GM23338 (cell line): ENCODE measurements at regions not wholly inside any gene's neighbourhood (a gene's known extent, or its start where the extent isn't known, plus 50 kb on each side); places are given as distances from the start of the nearest gene placed in this dataset.
A peak's percentile ranks its signal among the peaks of the same experiment; 100 is the strongest.

Experiments
- ATAC-seq: fragments of 200-7000 bp; cut with Tn5 transposase; 3 replicates; pipeline ENCODE4 v1.9.1; 2020
- DNase-seq: peaks from one replicate; pipeline ENCODE4 v3.0.0-alpha.2; 2015; ENCODE audit warnings: low spot score
- H2AFZ ChIP-seq: fragments of 200-600 bp; sonication (generic); 2 replicates; pipeline ENCODE4 v1.8.0; 2016; ENCODE audit warnings: antibody characterized with exemption, mild to moderate bottlenecking, moderate library complexity
- H3F3A ChIP-seq: fragments of 200-600 bp; sonication (generic); replicated peaks from 2 replicates; pipeline ENCODE4 v1.8.0; 2017; ENCODE audit warnings: antibody characterized with exemption, mixed run types, low read depth
- H3K27ac ChIP-seq: fragments of 200-600 bp; sonication (generic); 2 replicates; pipeline ENCODE4 v1.6.1; 2016; ENCODE audit warnings: low read depth
- H3K27me3 ChIP-seq: fragments of 200-600 bp; sonication (generic); 2 replicates; pipeline ENCODE4 v1.8.0; 2016; ENCODE audit warnings: mild to moderate bottlenecking, mixed run types, moderate library complexity; ENCODE audit not compliant: insufficient read depth
- H3K36me3 ChIP-seq: fragments of 200-600 bp; sonication (generic); 2 replicates; pipeline ENCODE4 v1.8.0; 2016; ENCODE audit warnings: mild to moderate bottlenecking; ENCODE audit not compliant: insufficient read depth
- H3K4me1 ChIP-seq: fragments of 200-600 bp; sonication (generic); 2 replicates; pipeline ENCODE4 v1.8.0; 2016; ENCODE audit warnings: mild to moderate bottlenecking, moderate library complexity; ENCODE audit not compliant: insufficient read depth
- H3K4me2 ChIP-seq: fragments of 200-600 bp; sonication (generic); 2 replicates; pipeline ENCODE4 v1.7.1; 2017; ENCODE audit warnings: mixed run types
- H3K4me3 ChIP-seq: fragments of 200-600 bp; sonication (generic); 2 replicates; pipeline ENCODE4 v1.6.1; 2016; ENCODE audit warnings: mixed run types
- H3K79me2 ChIP-seq: fragments of 200-600 bp; sonication (generic); replicated peaks from 2 replicates; pipeline ENCODE4 v1.8.0; 2017; ENCODE audit warnings: mild to moderate bottlenecking; ENCODE audit not compliant: insufficient read depth
- H3K9me2 ChIP-seq: fragments of 200-600 bp; sonication (generic); 2 replicates; pipeline ENCODE4 v1.8.0; 2017; ENCODE audit not compliant: insufficient read depth
- H4K20me1 ChIP-seq: fragments of 200-600 bp; sonication (generic); replicated peaks from 2 replicates; pipeline ENCODE4 v1.8.0; 2017; ENCODE audit warnings: mild to moderate bottlenecking; ENCODE audit not compliant: insufficient read depth
- H3K27ac Mint-ChIP-seq: 2 replicates; pipeline ENCODE4 v1.8.0; 2020; ENCODE audit warnings: inconsistent platforms, mild to moderate bottlenecking, moderate library complexity, mixed read lengths
- H3K27me3 Mint-ChIP-seq: 3 replicates; pipeline ENCODE4 v1.8.0; 2022; ENCODE audit warnings: low read depth, mild to moderate bottlenecking, moderate library complexity, mixed read lengths, inconsistent platforms; ENCODE audit not compliant: insufficient read depth, poor library complexity
- H3K36me3 Mint-ChIP-seq: 3 replicates; pipeline ENCODE4 v1.8.0; 2021; ENCODE audit warnings: low read depth, mild to moderate bottlenecking, inconsistent platforms, moderate library complexity, mixed read lengths
- H3K4me1 Mint-ChIP-seq: 3 replicates; pipeline ENCODE4 v1.8.0; 2020; ENCODE audit warnings: mild to moderate bottlenecking, inconsistent platforms, mixed read lengths
- H3K4me3 Mint-ChIP-seq: 3 replicates; pipeline ENCODE4 v1.8.0; 2021; ENCODE audit warnings: moderate library complexity, mild to moderate bottlenecking, inconsistent platforms, mixed read lengths
- H3K9me3 Mint-ChIP-seq: 3 replicates; pipeline ENCODE4 v1.8.0; 2020; ENCODE audit warnings: moderate library complexity, mild to moderate bottlenecking, inconsistent platforms, mixed read lengths
- CTCF ChIP-seq, 2 experiments: fragments of 200-600 bp in 1 of 2; sonication (generic) in 1 of 2; conservative IDR thresholded peaks; 2 replicates each; pipeline versions ENCODE4 v1.5.1 to v1.6.1; 2016 to 2017; ENCODE audit warnings: antibody characterized with exemption in 2 of 2, low read depth in 2 of 2, mild to moderate bottlenecking in 2 of 2, moderate library complexity in 1 of 2
- EZH2phosphoT487 ChIP-seq: fragments of 200-600 bp; sonication (generic); IDR thresholded peaks from one replicate; pipeline ENCODE4 v1.8.1; 2018; ENCODE audit warnings: antibody characterized with exemption; ENCODE audit not compliant: unreplicated experiment
- POLR2AphosphoS5 ChIP-seq: IDR thresholded peaks from 2 replicates; pipeline ENCODE4 v1.6.1; 2016; ENCODE audit warnings: antibody characterized with exemption, low read depth
- STAT1 ChIP-seq: IDR thresholded peaks from one replicate; pipeline ENCODE4 v1.6.1; 2016; ENCODE audit warnings: antibody characterized with exemption; ENCODE audit not compliant: unreplicated experiment
- ZNF331 ChIP-seq: fragments of 250-450 bp; sonication (Bioruptor Pico); IDR thresholded peaks from 2 replicates; pipeline ENCODE4 v1.5.0; 2020; ENCODE audit warnings: low read depth, mild to moderate bottlenecking, moderate library complexity
- ZNF462 ChIP-seq: fragments of 250-450 bp; sonication (Bioruptor Pico); IDR thresholded peaks from 2 replicates; pipeline ENCODE4 v1.5.0; 2020; ENCODE audit warnings: mild to moderate bottlenecking, moderate library complexity

- TF ChIP-seq ZNF462 (CRISPR knock-in tag) = no peak
- TF ChIP-seq ZNF331 = no peak
Observed at GRCh38 chr2:66082581-66082980, 352.3 kb upstream of the MEIS1 start (continued).

- peaks cover 3% of the 10 kb centered on the region; the same call in 1 of the 3 replicates for H3K9me3 Mint-ChIP-seq
- H3F3A ChIP-seq = no peaks in the 10 kb centered on the region
- H3K79me2 ChIP-seq = no peaks in the 10 kb centered on the region
- H4K20me1 ChIP-seq = no peaks in the 10 kb centered on the region
- H3K27me3 Mint-ChIP-seq = no peaks in the 10 kb centered on the region
- H3K4me3 ChIP-seq = no peak overlapping the region
- no peaks in the 10 kb centered on the region for H3K36me3 ChIP-seq
- 0 out of 2 replicates have a peak, but pooled peaks cover 7% of the 10 kb centered on the region for H3K9me2 ChIP-seq
- no peaks in the 10 kb centered on the region for H3K4me1 ChIP-seq
- H3K27ac ChIP-seq = no peak overlapping the region
- H3K27ac Mint-ChIP-seq = no peak overlapping the region
- H3K36me3 Mint-ChIP-seq = no peaks in the 10 kb centered on the region; the same call in 2 of the 3 replicates
- H3K4me3 Mint-ChIP-seq = no peak overlapping the region
- no peaks in the 10 kb centered on the region for H3K27me3 ChIP-seq
- H3K4me2 ChIP-seq = no peak overlapping the region
- ATAC-seq (no peak), DNase-seq (no peak)
- peak overlapping the region; percentile 59; the same call in 1 of the 2 replicates for H2AFZ ChIP-seq
- peaks cover 12% of the 10 kb centered on the region for H3K4me1 Mint-ChIP-seq
- TF ChIP-seq STAT1 = no peak
- TF ChIP-seq POLR2AphosphoS5 = no peak
- TF ChIP-seq ZNF462 (CRISPR knock-in tag) = no peak
- TF ChIP-seq EZH2phosphoT487 = no peak
- TF ChIP-seq CTCF (conservative IDR thresholded peaks at IDR 0.05; ENCODE audit: low read depth in 2 of 2) = no peak
Observed at GRCh38 chr2:66080127-66080526, 354.8 kb upstream of the MEIS1 start.
